Cardiac fibroblast (primary cell): ENCODE measurements at regions not wholly inside any gene's neighbourhood (a gene's known extent, or its start where the extent isn't known, plus 50 kb on each side); places are given as distances from the start of the nearest gene placed in this dataset.
"Not testable (repeated sequence)": the region's sequence is repeated elsewhere in the genome, so short reads cannot be mapped to it uniquely, and the experiment has no call there.

ENCODE experiments used
- DNase-seq, 2 donors: peaks; one replicate each; pipeline versions ENCODE4 v3.0.0 to v3.0.0-alpha.2; 2010; ENCODE audit warnings: low read depth in 2 of 2
- H3K4me3 ChIP-seq, 2 donors: replicated peaks in 1 of 2; 1 replicate in 1 of 2; 2 replicates in 1 of 2; pipeline ENCODE4 v1.5.1; 2011; ENCODE audit warnings: low read depth in 2 of 2, low read length in 2 of 2, mild to moderate bottlenecking in 2 of 2, moderate library complexity in 1 of 2
- TF ChIP-seq, protein P1 (sequence below): IDR thresholded peaks from one replicate; pipeline ENCODE4 v1.5.1; 2011; ENCODE audit warnings: low read depth, mild to moderate bottlenecking, low read length, inconsistent platforms

DNA sequence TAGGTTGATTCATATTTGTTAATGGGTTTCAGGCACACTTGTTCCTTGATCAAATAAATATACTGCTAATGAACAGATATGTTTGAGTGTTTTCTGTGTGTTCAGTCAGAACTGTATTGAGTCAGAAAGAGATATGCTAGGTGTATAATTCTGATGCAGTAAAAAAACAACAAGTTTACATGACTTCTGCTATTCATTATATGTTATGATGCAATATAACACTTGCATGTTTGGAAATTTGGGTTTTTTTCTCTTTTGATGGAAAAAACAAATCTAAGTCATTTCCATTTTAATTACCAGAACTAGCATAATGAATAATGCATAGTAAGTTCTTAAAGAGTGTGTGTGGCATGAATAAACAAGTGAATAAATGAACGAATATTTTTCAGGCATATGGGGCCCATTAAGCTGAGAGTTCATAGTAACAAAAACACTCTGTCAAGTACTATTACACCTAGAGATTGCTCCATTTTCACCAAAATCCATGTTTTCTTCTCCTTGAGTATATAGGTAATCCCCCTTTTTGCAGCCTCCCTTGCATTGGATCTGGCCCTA is 208.3 kb upstream of the NT5E start:
- TF ChIP-seq, protein P1, sequence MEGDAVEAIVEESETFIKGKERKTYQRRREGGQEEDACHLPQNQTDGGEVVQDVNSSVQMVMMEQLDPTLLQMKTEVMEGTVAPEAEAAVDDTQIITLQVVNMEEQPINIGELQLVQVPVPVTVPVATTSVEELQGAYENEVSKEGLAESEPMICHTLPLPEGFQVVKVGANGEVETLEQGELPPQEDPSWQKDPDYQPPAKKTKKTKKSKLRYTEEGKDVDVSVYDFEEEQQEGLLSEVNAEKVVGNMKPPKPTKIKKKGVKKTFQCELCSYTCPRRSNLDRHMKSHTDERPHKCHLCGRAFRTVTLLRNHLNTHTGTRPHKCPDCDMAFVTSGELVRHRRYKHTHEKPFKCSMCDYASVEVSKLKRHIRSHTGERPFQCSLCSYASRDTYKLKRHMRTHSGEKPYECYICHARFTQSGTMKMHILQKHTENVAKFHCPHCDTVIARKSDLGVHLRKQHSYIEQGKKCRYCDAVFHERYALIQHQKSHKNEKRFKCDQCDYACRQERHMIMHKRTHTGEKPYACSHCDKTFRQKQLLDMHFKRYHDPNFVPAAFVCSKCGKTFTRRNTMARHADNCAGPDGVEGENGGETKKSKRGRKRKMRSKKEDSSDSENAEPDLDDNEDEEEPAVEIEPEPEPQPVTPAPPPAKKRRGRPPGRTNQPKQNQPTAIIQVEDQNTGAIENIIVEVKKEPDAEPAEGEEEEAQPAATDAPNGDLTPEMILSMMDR: no peak

DNA sequence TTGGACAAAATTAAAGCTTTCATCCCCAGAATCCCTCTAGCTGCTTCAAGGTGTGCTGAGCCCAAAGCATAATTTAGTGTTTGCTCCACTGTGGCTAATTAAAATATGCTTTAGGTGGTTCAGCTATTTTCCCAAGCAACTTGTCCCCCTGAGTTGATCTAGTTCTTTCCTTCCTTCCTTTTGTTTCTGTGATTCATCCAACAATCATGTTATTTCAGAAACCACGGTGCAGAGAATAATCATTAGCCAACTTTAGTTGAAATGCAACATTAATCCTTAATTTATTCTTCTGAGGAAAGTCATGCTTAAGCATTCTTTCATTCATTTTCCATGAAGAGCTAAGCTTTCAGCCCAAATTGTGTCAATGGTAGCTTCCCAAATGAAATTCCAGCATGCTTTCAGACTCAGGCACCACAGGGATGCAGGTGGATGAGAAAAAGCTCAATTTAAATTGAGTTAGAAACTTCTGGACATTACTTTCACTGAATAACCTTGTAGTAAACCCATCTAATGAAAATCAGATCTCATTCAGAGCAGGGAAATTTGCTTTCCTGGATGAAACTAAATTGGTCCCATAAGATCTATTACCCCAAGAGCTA is 209.0 kb upstream of the NT5E start:
- TF ChIP-seq, protein P1: no peak
- no peak overlapping the region for H3K4me3 ChIP-seq
- DNase-seq: no peak

More for the DNA sequence above, 208.3 kb upstream of the NT5E start:
- no peak overlapping the region for H3K4me3 ChIP-seq
- no peak for DNase-seq

DNA sequence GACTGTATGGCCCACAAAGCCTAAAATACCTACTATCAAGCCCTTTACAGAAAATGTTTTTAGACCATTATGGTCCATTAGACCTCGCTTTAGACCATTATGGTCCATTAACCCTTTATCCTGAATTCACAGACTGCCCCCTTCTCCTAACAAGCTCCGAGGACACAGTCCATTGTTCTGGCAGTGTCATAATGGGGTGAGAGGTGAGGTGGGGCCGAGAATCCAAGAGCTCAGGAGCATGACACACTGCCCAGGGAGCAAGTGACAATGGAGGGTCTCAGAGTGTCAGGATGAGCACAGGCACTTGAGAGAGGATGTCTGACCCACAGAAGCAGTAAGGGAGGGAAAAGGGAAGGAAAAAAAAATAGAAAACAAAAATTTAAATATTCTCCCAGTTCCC is 212.4 kb upstream of the NT5E start:
- no peak for DNase-seq
- no peak overlapping the region for H3K4me3 ChIP-seq
- TF ChIP-seq, protein P1: no peak

DNA sequence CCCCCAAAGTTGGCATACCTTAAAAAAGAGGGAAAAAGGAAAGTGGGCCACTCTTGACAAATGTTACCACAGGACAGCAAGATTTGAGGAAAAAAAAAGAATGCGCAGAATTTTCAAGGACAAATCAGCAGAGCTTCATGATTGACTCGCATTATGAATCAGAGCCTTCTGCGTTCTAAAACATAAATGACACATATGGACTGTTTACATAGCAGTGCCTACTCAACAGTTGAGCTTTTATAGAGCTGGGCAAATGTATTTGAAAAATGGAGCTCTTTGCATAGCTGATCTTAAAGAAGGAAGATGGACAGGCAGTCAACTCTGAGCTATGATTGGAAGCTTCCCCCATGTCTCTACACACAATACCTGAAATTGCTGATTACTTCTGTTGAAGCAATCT is 213.2 kb upstream of the NT5E start:
- DNase-seq: no peak
- TF ChIP-seq, protein P1: no peak
- no peak overlapping the region for H3K4me3 ChIP-seq

DNA sequence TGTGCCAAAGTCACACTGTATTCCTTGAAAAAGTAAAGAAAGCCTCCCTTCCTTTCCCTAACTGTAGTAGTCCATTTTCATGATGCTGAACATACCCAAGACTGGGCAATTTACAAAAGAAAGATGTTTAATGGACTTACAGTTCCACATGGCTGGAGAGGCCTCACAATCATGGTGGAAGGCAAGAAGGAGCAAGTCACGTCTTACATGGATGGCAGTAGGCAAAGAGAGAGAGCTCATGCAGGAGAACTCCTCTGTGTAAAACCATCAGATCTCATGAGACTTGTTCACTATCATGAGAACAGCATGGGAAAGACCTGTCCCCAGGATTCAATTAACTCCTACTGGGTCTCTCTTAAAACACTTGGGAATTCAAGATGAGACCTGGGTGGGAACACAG is 222.5 kb upstream of the NT5E start:
- H3K4me3 ChIP-seq, DNase-seq: not testable (repeated sequence)

DNA sequence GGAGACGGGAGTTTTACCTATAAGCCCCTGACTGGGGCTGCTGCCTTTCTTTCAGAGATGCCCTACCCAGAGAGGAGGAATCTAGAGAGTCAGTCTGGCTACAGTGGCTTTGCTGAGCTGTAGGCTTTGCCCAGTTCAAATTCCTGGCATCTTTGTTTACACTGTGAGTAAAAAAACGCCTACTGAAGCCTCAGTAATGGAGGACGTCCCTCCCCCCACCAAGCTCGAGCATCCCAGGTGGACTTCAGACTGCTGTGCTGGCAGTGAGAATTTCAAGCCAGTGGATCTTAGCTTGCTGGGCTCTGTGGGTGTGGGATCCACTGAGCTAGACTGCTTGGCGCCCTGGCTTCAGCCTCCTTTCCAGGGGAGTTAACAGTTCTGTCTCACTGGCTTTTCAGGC is 237.1 kb upstream of the NT5E start:
- DNase-seq, H3K4me3 ChIP-seq: not testable (repeated sequence)

DNA sequence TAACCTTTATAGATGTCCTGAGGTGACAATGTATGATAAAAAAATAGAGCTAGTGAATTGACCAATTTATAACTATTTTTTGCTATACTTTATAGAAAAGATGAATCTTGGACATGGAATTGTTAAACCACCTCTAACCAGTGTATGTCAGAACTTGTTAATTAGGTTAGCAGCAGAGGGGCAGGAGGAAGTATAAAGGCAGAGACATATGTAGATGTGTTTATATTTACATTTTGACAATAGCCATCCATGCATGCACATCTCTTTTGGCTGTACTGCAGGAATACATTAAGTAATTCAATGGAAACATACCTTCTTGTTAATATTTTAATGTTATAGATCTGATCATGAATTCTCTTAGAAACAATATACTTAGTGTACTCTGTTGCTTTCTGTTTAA is 254.6 kb upstream of the NT5E start:
- TF ChIP-seq, protein P1: no peak
- DNase-seq: no peak
- H3K4me3 ChIP-seq: no peak overlapping the region

DNA sequence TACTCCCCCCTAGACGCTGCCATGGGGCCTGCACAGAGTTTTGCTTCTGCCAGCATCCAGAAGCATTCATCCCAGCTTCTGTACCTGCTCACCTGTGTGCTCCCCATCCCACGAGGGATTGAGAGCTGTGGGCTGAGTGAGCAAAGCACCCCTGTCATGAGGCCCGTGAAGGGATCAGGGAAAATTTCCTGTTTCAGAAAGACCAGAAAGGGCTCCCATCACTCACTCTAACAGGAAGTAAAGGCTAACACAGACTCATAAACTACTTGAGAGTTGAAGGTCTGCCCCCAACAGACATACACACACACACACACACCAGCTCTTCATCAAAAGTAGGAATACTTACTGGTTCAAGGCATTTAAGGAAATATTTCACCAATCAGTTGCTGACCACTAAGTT is 256.5 kb upstream of the NT5E start:
- TF ChIP-seq, protein P1: no peak

More for the DNA sequence above, 256.5 kb upstream of the NT5E start:
- H3K4me3 ChIP-seq: no peak overlapping the region
- DNase-seq: no peak
